ENCODE measurements at regions not wholly inside any gene's neighbourhood (a gene's known extent, or its start where the extent isn't known, plus 50 kb on each side); places are given as distances from the start of the nearest gene placed in this dataset.
A peak's percentile ranks its signal among the peaks of the same experiment; 100 is the strongest.

- TF ChIP-seq TSHZ1 (CRISPR knock-in tag; IDR thresholded peaks at IDR 0.05) (no peak), SPI1 (IDR thresholded peaks at IDR 0.05; ENCODE audit: borderline replicate concordance, low read depth, low read length) (no peak), ZNF143 (CRISPR knock-in tag; IDR thresholded peaks at IDR 0.05) (no peak), RBBP5 (IDR thresholded peaks at IDR 0.05; ENCODE audit: borderline replicate concordance, insufficient read depth, low read length, poor library complexity, severe bottlenecking) (no peak), ZNF696 (CRISPR knock-in tag; conservative IDR thresholded peaks at IDR 0.05) (no peak), ZBTB1 (CRISPR knock-in tag; IDR thresholded peaks at IDR 0.05; ENCODE audit: borderline replicate concordance, low read depth) (no peak), ZNF778 (CRISPR knock-in tag; IDR thresholded peaks at IDR 0.05) (no peak), MECOM (CRISPR knock-in tag; IDR thresholded peaks at IDR 0.05) (0 out of 2 replicates have a peak, but pooled peaks have one; percentile 21), PHB (CRISPR knock-in tag; IDR thresholded peaks at IDR 0.05) (no peak), PHB2 (IDR thresholded peaks at IDR 0.05; ENCODE audit: low read depth) (no peak), SMARCB1 (IDR thresholded peaks at IDR 0.05; ENCODE audit: insufficient read length, low read depth) (no peak), ZNF224 (CRISPR knock-in tag; IDR thresholded peaks at IDR 0.05) (no peak), NR2F6 (CRISPR knock-in tag; IDR thresholded peaks at IDR 0.05) (no peak), CBFA2T2 (conservative IDR thresholded peaks at IDR 0.05) (no peak)
- TF ChIP-seq, protein P1, sequence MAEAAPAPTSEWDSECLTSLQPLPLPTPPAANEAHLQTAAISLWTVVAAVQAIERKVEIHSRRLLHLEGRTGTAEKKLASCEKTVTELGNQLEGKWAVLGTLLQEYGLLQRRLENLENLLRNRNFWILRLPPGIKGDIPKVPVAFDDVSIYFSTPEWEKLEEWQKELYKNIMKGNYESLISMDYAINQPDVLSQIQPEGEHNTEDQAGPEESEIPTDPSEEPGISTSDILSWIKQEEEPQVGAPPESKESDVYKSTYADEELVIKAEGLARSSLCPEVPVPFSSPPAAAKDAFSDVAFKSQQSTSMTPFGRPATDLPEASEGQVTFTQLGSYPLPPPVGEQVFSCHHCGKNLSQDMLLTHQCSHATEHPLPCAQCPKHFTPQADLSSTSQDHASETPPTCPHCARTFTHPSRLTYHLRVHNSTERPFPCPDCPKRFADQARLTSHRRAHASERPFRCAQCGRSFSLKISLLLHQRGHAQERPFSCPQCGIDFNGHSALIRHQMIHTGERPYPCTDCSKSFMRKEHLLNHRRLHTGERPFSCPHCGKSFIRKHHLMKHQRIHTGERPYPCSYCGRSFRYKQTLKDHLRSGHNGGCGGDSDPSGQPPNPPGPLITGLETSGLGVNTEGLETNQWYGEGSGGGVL (CRISPR knock-in tag; IDR thresholded peaks at IDR 0.05), result no peak
- TF ChIP-seq, protein P2, sequence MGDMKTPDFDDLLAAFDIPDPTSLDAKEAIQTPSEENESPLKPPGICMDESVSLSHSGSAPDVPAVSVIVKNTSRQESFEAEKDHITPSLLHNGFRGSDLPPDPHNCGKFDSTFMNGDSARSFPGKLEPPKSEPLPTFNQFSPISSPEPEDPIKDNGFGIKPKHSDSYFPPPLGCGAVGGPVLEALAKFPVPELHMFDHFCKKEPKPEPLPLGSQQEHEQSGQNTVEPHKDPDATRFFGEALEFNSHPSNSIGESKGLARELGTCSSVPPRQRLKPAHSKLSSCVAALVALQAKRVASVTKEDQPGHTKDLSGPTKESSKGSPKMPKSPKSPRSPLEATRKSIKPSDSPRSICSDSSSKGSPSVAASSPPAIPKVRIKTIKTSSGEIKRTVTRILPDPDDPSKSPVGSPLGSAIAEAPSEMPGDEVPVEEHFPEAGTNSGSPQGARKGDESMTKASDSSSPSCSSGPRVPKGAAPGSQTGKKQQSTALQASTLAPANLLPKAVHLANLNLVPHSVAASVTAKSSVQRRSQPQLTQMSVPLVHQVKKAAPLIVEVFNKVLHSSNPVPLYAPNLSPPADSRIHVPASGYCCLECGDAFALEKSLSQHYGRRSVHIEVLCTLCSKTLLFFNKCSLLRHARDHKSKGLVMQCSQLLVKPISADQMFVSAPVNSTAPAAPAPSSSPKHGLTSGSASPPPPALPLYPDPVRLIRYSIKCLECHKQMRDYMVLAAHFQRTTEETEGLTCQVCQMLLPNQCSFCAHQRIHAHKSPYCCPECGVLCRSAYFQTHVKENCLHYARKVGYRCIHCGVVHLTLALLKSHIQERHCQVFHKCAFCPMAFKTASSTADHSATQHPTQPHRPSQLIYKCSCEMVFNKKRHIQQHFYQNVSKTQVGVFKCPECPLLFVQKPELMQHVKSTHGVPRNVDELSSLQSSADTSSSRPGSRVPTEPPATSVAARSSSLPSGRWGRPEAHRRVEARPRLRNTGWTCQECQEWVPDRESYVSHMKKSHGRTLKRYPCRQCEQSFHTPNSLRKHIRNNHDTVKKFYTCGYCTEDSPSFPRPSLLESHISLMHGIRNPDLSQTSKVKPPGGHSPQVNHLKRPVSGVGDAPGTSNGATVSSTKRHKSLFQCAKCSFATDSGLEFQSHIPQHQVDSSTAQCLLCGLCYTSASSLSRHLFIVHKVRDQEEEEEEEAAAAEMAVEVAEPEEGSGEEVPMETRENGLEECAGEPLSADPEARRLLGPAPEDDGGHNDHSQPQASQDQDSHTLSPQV (IDR thresholded peaks at IDR 0.05), result peak; percentile 96
These were observed 53.8 kb upstream of the LMO2 start (continued) for GRCh38 chr11:33945481-33946268.

Data from K562 (cell line).